Glutamatergic neuron (in vitro differentiated cells): ENCODE measurements at regions not wholly inside any gene's neighbourhood (a gene's known extent, or its start where the extent isn't known, plus 50 kb on each side); places are given as distances from the start of the nearest gene placed in this dataset.
A peak's percentile ranks its signal among the peaks of the same experiment; 100 is the strongest.

Experiments used
- DNase-seq: peaks from one replicate; pipeline ENCODE4 v3.0.0; 2022
- H3K27ac Mint-ChIP-seq: one replicate; pipeline ENCODE4 v1.8.0; 2020; ENCODE audit warnings: mild to moderate bottlenecking, mixed read lengths, inconsistent platforms; ENCODE audit not compliant: unreplicated experiment
- H3K27me3 Mint-ChIP-seq: one replicate; pipeline ENCODE4 v1.8.0; 2020; ENCODE audit warnings: mild to moderate bottlenecking, moderate library complexity, mixed read lengths, inconsistent platforms; ENCODE audit not compliant: unreplicated experiment
- H3K36me3 Mint-ChIP-seq: one replicate; pipeline ENCODE4 v1.8.0; 2020; ENCODE audit warnings: mild to moderate bottlenecking, mixed read lengths, inconsistent platforms; ENCODE audit not compliant: unreplicated experiment
- H3K4me1 Mint-ChIP-seq: one replicate; pipeline ENCODE4 v1.8.0; 2020; ENCODE audit warnings: mild to moderate bottlenecking, low read depth, mixed read lengths, inconsistent platforms; ENCODE audit not compliant: unreplicated experiment
- H3K4me3 Mint-ChIP-seq: one replicate; pipeline ENCODE4 v1.8.0; 2020; ENCODE audit warnings: mild to moderate bottlenecking, mixed read lengths, inconsistent platforms; ENCODE audit not compliant: unreplicated experiment
- H3K9me3 Mint-ChIP-seq: one replicate; pipeline ENCODE4 v1.8.0; 2020; ENCODE audit warnings: mild to moderate bottlenecking, moderate library complexity, mixed read lengths, inconsistent platforms; ENCODE audit not compliant: unreplicated experiment
- CTCF ChIP-seq: fragments of 200-600 bp; sonication (generic); IDR thresholded peaks from one replicate; pipeline ENCODE4 v1.5.0; 2021; ENCODE audit not compliant: partially characterized antibody, unreplicated experiment

GRCh38 chr2:74051504-74051903 lies 66.8 kb downstream of the TET3 start:
- Mint-ChIP-seq H3K27ac (no peak overlapping the region), H3K4me1 (peaks cover 53% of the 10 kb centered on the region), H3K4me3 (no peak overlapping the region), H3K9me3 (peaks cover 13% of the 10 kb centered on the region), H3K36me3 (peaks cover 14% of the 10 kb centered on the region), H3K27me3 (peaks cover 18% of the 10 kb centered on the region)
- no peak for TF ChIP-seq CTCF
- DNase-seq: no peak

GRCh38 chr2:74052732-74053710 lies 68.3 kb downstream of the TET3 start:
- H3K9me3 Mint-ChIP-seq: peaks cover 16% of the 10 kb centered on the region
- peaks cover 15% of the 10 kb centered on the region for H3K27me3 Mint-ChIP-seq
- H3K4me3 Mint-ChIP-seq: peak overlapping the region; percentile 61
- H3K4me1 Mint-ChIP-seq: peaks cover 62% of the 10 kb centered on the region
- no peak for TF ChIP-seq CTCF
- no peak for DNase-seq
- peaks cover 14% of the 10 kb centered on the region for H3K36me3 Mint-ChIP-seq
- peak overlapping the region; percentile 69 for H3K27ac Mint-ChIP-seq

GRCh38 chr2:74053959-74054715 lies 69.4 kb downstream of the TET3 start:
- H3K4me1 Mint-ChIP-seq: peaks cover 52% of the 10 kb centered on the region
- TF ChIP-seq CTCF: no peak
- H3K36me3 Mint-ChIP-seq: peaks cover 4% of the 10 kb centered on the region
- H3K4me3 Mint-ChIP-seq: peak overlapping the region; percentile 61
- H3K9me3 Mint-ChIP-seq: peaks cover 11% of the 10 kb centered on the region
- no peak for DNase-seq
- H3K27me3 Mint-ChIP-seq: peaks cover 11% of the 10 kb centered on the region
- peak overlapping the region; percentile 2 for H3K27ac Mint-ChIP-seq

GRCh38 chr2:74059137-74059775 lies 74.5 kb downstream of the TET3 start:
- Mint-ChIP-seq H3K9me3 (peaks cover 14% of the 10 kb centered on the region), H3K27ac (peak overlapping the region; percentile 70)

More at GRCh38 chr2:74059137-74059775, 74.5 kb downstream of the TET3 start:
- DNase-seq: no peak
- TF ChIP-seq CTCF: no peak
- peaks cover 17% of the 10 kb centered on the region for H3K36me3 Mint-ChIP-seq
- peaks cover 5% of the 10 kb centered on the region for H3K27me3 Mint-ChIP-seq
- no peak overlapping the region for H3K4me3 Mint-ChIP-seq
- peaks cover 29% of the 10 kb centered on the region for H3K4me1 Mint-ChIP-seq
